ENCODE measurements at regions not wholly inside any gene's neighbourhood (a gene's known extent, or its start where the extent isn't known, plus 50 kb on each side); places are given as distances from the start of the nearest gene placed in this dataset.

DNA sequence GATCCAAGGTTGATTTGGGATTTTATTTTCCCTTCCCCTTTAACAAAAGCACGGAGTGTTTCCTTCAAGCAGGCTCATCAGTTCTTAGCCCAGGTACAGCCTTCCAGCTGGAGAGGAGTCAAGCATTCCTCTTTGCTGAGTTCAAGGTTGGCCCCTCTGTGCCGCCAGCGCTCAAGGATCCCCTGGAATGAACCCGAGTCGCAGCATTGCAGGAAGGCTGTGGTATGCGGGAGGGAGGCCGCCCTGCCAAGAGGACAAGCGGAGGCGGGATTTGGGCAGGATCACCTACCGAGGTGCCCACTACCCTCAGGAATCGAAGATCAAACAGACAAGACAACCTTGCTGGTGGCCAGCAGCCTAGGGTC, 53.9 kb upstream of the NCOR2 start:
- peaks cover 27% of the 10 kb centered on the region for H3K27me3 Mint-ChIP-seq (ENCODE audit: low read depth, unreplicated experiment)
- H4K20me1 ChIP-seq (ENCODE audit: insufficient read depth, low read length): no peaks in the 10 kb centered on the region
- H3K9me3 Mint-ChIP-seq (ENCODE audit: unreplicated experiment): peaks cover 6% of the 10 kb centered on the region
- peak overlapping the region; percentile 64 for H3K4me2 ChIP-seq (ENCODE audit: low read length)
- no peak overlapping the region for H3K4me3 Mint-ChIP-seq (ENCODE audit: unreplicated experiment)
- no peaks in the 10 kb centered on the region for H3K36me3 ChIP-seq (ENCODE audit: insufficient read depth, low read length)
- no peaks in the 10 kb centered on the region for H3K79me2 ChIP-seq (ENCODE audit: insufficient read depth, low read length)
- H3K4me1 ChIP-seq (ENCODE audit: insufficient read depth, low read length): peaks cover 22% of the 10 kb centered on the region
- H3K4me3 ChIP-seq (ENCODE audit: insufficient read depth, low read depth, low read length): no peak overlapping the region
- H3K4me1 Mint-ChIP-seq (ENCODE audit: low read depth, unreplicated experiment): peaks cover 18% of the 10 kb centered on the region
- peak overlapping the region; percentile 53 for H3K27ac Mint-ChIP-seq (ENCODE audit: unreplicated experiment)
- TF ChIP-seq CTCF (IDR thresholded peaks at IDR 0.05; ENCODE audit: insufficient read depth, low read depth, low read length) (no peak), EZH2 (IDR thresholded peaks at IDR 0.05; ENCODE audit: insufficient read depth, low read length) (no peak)
- peaks cover 1% of the 10 kb centered on the region for H3K36me3 Mint-ChIP-seq (ENCODE audit: low read depth, unreplicated experiment)
- FAIRE-seq (no peak), DNase-seq (ENCODE audit: low read depth) (peak; percentile 90)
- peak overlapping the region; percentile 47 for H3K9ac ChIP-seq (ENCODE audit: low read length)
- peak overlapping the region; percentile 72 for H2AFZ ChIP-seq (ENCODE audit: low read depth, low read length)
- H3K27ac ChIP-seq (ENCODE audit: low read depth, low read length): peak overlapping the region; percentile 70
- peaks cover 2% of the 10 kb centered on the region for H3K27me3 ChIP-seq (ENCODE audit: insufficient read depth, low read length)
- H3K9me3 ChIP-seq (ENCODE audit: insufficient read depth, low read depth, low read length): peaks cover 5% of the 10 kb centered on the region

DNA sequence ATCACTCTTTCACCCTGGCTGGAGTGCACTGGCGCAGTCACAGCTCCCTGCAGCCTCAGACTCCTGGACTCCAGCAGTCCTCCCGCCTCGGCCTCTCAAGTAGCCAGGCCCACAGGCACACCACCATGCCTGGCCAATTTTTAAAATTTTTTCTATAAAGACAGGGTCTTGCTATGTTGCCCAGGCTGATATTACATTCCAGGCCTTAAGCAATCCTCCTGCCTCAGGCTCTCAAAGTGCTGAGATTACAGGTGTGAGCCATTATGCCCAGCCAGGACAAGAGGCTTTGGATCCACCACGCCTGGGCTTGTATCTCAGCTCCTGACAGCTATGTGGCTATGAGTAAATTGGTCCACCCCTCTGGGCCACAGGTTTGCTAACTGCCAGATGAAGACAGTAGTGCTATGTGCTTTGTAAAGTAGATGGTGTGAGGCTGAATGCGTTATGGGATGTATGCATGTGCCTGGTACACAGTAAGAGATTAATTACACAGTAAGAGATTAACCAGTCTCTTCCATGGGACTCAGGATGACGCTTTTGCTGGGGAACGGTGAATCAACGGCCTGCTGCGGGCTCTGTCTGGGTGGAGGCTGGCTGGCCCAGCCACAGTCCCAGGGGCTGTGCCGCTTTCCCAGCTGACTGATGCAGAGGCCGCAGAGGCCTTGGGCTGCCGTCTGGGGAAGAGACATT, 53.3 kb upstream of the NCOR2 start:
- TF ChIP-seq EZH2 (IDR thresholded peaks at IDR 0.05; ENCODE audit: insufficient read depth, low read length) (no peak), CTCF (IDR thresholded peaks at IDR 0.05; ENCODE audit: insufficient read depth, low read depth, low read length) (no peak)
- H3K4me3 Mint-ChIP-seq (ENCODE audit: unreplicated experiment): no peak overlapping the region
- peaks cover 2% of the 10 kb centered on the region for H3K27me3 ChIP-seq (ENCODE audit: insufficient read depth, low read length)
- peaks cover 1% of the 10 kb centered on the region for H3K36me3 Mint-ChIP-seq (ENCODE audit: low read depth, unreplicated experiment)
- DNase-seq (ENCODE audit: low read depth): peak; percentile 92
- peaks cover 5% of the 10 kb centered on the region for H3K9me3 ChIP-seq (ENCODE audit: insufficient read depth, low read depth, low read length)
- peak; percentile 59 for FAIRE-seq
- H3K4me3 ChIP-seq (ENCODE audit: insufficient read depth, low read depth, low read length): no peak overlapping the region
- peaks cover 13% of the 10 kb centered on the region for H3K4me1 Mint-ChIP-seq (ENCODE audit: low read depth, unreplicated experiment)
- peak overlapping the region; percentile 70 for H3K27ac ChIP-seq (ENCODE audit: low read depth, low read length)
- no peaks in the 10 kb centered on the region for H4K20me1 ChIP-seq (ENCODE audit: insufficient read depth, low read length)
- H3K9ac ChIP-seq (ENCODE audit: low read length): peak overlapping the region; percentile 47
- H3K27ac Mint-ChIP-seq (ENCODE audit: unreplicated experiment): no peak overlapping the region
- peaks cover 6% of the 10 kb centered on the region for H3K9me3 Mint-ChIP-seq (ENCODE audit: unreplicated experiment)
- H3K36me3 ChIP-seq (ENCODE audit: insufficient read depth, low read length): no peaks in the 10 kb centered on the region
- H3K79me2 ChIP-seq (ENCODE audit: insufficient read depth, low read length): no peaks in the 10 kb centered on the region
- peaks cover 29% of the 10 kb centered on the region for H3K27me3 Mint-ChIP-seq (ENCODE audit: low read depth, unreplicated experiment)
- peak overlapping the region; percentile 64 for H3K4me2 ChIP-seq (ENCODE audit: low read length)
- peaks cover 17% of the 10 kb centered on the region for H3K4me1 ChIP-seq (ENCODE audit: insufficient read depth, low read length)
- H2AFZ ChIP-seq (ENCODE audit: low read depth, low read length): peak overlapping the region; percentile 72

GRCh38 chr12:124618291-124618902, 51.0 kb upstream of the NCOR2 start:
- Mint-ChIP-seq H3K4me3 (ENCODE audit: unreplicated experiment) (peak overlapping the region; percentile 27), H3K36me3 (ENCODE audit: low read depth, unreplicated experiment) (peaks cover 6% of the 10 kb centered on the region), H3K27me3 (ENCODE audit: low read depth, unreplicated experiment) (peaks cover 25% of the 10 kb centered on the region), H3K9me3 (ENCODE audit: unreplicated experiment) (peaks cover 3% of the 10 kb centered on the region), H3K27ac (ENCODE audit: unreplicated experiment) (no peak overlapping the region), H3K4me1 (ENCODE audit: low read depth, unreplicated experiment) (peaks cover 9% of the 10 kb centered on the region)
- H3K27me3 ChIP-seq (ENCODE audit: insufficient read depth, low read length): peaks cover 2% of the 10 kb centered on the region
- TF ChIP-seq CTCF (IDR thresholded peaks at IDR 0.05; ENCODE audit: insufficient read depth, low read depth, low read length) (no peak), EZH2 (IDR thresholded peaks at IDR 0.05; ENCODE audit: insufficient read depth, low read length) (no peak)
- no peak overlapping the region for H2AFZ ChIP-seq (ENCODE audit: low read depth, low read length)
- H3K4me3 ChIP-seq (ENCODE audit: insufficient read depth, low read depth, low read length): no peak overlapping the region
- no peak for FAIRE-seq
- H3K4me2 ChIP-seq (ENCODE audit: low read length): no peak overlapping the region
- peaks cover 18% of the 10 kb centered on the region for H3K4me1 ChIP-seq (ENCODE audit: insufficient read depth, low read length)
- H4K20me1 ChIP-seq (ENCODE audit: insufficient read depth, low read length): no peaks in the 10 kb centered on the region
- H3K9ac ChIP-seq (ENCODE audit: low read length): no peak overlapping the region
- peaks cover 3% of the 10 kb centered on the region for H3K9me3 ChIP-seq (ENCODE audit: insufficient read depth, low read depth, low read length)
- no peaks in the 10 kb centered on the region for H3K79me2 ChIP-seq (ENCODE audit: insufficient read depth, low read length)
- DNase-seq (ENCODE audit: low read depth): no peak
- H3K27ac ChIP-seq (ENCODE audit: low read depth, low read length): no peak overlapping the region
- no peaks in the 10 kb centered on the region for H3K36me3 ChIP-seq (ENCODE audit: insufficient read depth, low read length)
